ENCODE measurements at regions not wholly inside any gene's neighbourhood (a gene's known extent, or its start where the extent isn't known, plus 50 kb on each side); places are given as distances from the start of the nearest gene placed in this dataset.
A peak's percentile ranks its signal among the peaks of the same experiment; 100 is the strongest.

DNA sequence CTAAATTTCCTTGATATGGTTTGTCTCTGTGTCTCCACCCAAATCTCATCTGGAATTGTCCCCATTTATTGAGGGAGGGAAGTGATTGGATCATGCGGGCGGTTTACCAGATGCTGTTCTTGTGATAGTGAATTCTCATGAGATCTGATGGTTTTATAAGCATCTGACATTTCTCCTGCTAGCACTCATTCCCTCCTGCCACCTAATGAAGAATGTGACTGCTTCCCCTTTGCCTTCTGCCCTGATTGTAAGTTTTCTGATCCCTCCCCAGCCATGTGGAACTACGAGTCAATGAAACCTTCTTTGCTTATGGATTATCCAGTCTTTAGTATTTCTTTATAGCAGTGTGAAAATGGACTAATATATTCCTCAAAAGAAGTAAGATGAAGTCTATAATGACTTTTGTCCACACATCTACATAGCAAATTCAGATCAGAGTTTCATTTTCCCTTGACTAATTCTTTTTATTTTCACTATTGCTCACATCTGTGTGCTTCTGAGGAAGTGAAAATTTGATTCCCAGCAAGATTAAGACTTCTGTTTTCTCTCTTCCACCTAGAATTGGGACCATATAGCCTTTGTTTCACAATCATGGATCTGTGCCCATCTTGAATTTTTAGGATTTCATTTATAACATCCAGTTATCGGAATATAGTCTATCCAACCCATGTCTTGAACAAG is 393.5 kb downstream of the DMAC1 start:
- H3K36me3 ChIP-seq (ENCODE audit: insufficient read depth, low read length): no peaks in the 10 kb centered on the region
- no peak overlapping the region for H3K4me3 ChIP-seq (ENCODE audit: low read length, poor library complexity, severe bottlenecking)
- TF ChIP-seq, protein P1, sequence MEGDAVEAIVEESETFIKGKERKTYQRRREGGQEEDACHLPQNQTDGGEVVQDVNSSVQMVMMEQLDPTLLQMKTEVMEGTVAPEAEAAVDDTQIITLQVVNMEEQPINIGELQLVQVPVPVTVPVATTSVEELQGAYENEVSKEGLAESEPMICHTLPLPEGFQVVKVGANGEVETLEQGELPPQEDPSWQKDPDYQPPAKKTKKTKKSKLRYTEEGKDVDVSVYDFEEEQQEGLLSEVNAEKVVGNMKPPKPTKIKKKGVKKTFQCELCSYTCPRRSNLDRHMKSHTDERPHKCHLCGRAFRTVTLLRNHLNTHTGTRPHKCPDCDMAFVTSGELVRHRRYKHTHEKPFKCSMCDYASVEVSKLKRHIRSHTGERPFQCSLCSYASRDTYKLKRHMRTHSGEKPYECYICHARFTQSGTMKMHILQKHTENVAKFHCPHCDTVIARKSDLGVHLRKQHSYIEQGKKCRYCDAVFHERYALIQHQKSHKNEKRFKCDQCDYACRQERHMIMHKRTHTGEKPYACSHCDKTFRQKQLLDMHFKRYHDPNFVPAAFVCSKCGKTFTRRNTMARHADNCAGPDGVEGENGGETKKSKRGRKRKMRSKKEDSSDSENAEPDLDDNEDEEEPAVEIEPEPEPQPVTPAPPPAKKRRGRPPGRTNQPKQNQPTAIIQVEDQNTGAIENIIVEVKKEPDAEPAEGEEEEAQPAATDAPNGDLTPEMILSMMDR (conservative IDR thresholded peaks at IDR 0.05; ENCODE audit: low read length): no peak
- TF ChIP-seq EZH2phosphoT487 (IDR thresholded peaks at IDR 0.05; ENCODE audit: borderline replicate concordance): no peak
- H3K27me3 ChIP-seq (ENCODE audit: insufficient read depth, low read length, poor library complexity, severe bottlenecking): no peaks in the 10 kb centered on the region
- no peaks in the 10 kb centered on the region for H3K9me3 ChIP-seq (ENCODE audit: insufficient read depth, low read depth, low read length)
- H3K4me2 ChIP-seq (ENCODE audit: low read depth, low read length, poor library complexity, severe bottlenecking): no peak overlapping the region
- H4K20me1 ChIP-seq (ENCODE audit: insufficient read depth, low read length, poor library complexity, severe bottlenecking): no peaks in the 10 kb centered on the region
- H3K79me2 ChIP-seq (ENCODE audit: insufficient read depth, low read length): no peaks in the 10 kb centered on the region
- H3K9ac ChIP-seq (ENCODE audit: low read depth, low read length, poor library complexity, severe bottlenecking): no peak overlapping the region
- no peaks in the 10 kb centered on the region for H3F3A ChIP-seq (ENCODE audit: low read depth)
- peaks cover 7% of the 10 kb centered on the region for H3K4me1 ChIP-seq (ENCODE audit: insufficient read depth, low read length, poor library complexity, severe bottlenecking)
- no peak overlapping the region for H2AFZ ChIP-seq (ENCODE audit: low read length)
- H3K9me2 ChIP-seq (replicated peaks; ENCODE audit: low read depth, low read length): no peaks in the 10 kb centered on the region

DNA sequence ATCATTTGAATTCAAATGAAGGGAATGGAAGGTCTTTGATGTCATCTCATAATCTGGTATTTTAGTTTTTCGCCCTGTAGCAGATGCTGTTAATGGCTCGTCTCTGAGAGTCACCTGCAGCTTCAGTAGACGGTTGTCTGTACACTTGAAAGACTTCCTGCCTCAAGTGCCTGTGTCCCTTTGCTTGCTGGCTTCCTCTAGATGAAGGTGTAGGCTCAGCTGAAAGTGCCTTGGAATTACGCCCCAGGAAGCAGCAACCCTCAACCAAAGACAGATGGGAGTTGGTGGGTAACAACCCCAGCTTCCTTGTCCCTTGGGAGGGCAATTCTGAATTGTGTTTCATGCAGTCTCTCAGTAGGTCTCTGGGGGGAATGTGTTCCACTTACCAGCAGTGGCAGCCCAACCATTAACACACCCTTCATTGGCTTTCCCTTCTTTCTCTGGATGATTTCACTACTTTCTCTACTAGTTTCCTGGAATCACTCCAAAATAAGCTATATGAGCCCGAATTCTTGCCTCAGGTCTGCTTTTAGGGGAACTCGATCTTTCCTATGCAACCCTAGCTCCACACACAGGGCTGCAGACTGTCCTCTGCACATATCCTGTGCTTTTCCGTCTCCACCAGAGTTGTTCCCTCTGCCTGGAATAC is 395.6 kb downstream of the DMAC1 start:
- Histone ChIP-seq H3K4me2 (ENCODE audit: low read depth, low read length, poor library complexity, severe bottlenecking) (no peak overlapping the region), H3K9ac (ENCODE audit: low read depth, low read length, poor library complexity, severe bottlenecking) (no peak overlapping the region), H4K20me1 (ENCODE audit: insufficient read depth, low read length, poor library complexity, severe bottlenecking) (no peaks in the 10 kb centered on the region), H3K4me3 (ENCODE audit: low read length, poor library complexity, severe bottlenecking) (no peak overlapping the region), H3K9me2 (replicated peaks; ENCODE audit: low read depth, low read length) (no peaks in the 10 kb centered on the region), H3K9me3 (ENCODE audit: insufficient read depth, low read depth, low read length) (no peaks in the 10 kb centered on the region), H3K36me3 (ENCODE audit: insufficient read depth, low read length) (no peaks in the 10 kb centered on the region), H3K79me2 (ENCODE audit: insufficient read depth, low read length) (no peaks in the 10 kb centered on the region), H3K27me3 (ENCODE audit: insufficient read depth, low read length, poor library complexity, severe bottlenecking) (no peaks in the 10 kb centered on the region), H3K4me1 (ENCODE audit: insufficient read depth, low read length, poor library complexity, severe bottlenecking) (peaks cover 7% of the 10 kb centered on the region), H3F3A (ENCODE audit: low read depth) (no peaks in the 10 kb centered on the region), H2AFZ (ENCODE audit: low read length) (peak overlapping the region; percentile 62; the same call in 1 of the 2 replicates)
- TF ChIP-seq, protein P1 (conservative IDR thresholded peaks at IDR 0.05; ENCODE audit: low read length): no peak
- TF ChIP-seq EZH2phosphoT487 (IDR thresholded peaks at IDR 0.05; ENCODE audit: borderline replicate concordance): no peak

DNA sequence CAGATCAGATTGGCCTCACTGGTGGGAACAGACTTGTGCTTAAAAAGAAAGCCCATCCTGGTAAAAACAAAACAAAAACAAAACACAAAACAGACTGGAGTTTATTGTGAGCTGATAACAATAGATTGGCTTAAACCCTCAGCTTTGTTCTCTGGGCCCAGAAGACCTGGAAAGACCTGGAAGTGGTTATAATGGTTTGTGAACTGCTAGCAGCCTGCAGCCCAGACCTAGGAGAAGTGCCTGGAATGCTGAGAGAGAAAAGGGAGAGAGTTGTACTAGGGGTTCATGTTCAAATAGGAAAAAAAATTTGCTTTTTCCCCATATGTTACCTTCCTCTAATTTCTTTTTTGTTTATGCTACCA is 396.6 kb downstream of the DMAC1 start:
- no peaks in the 10 kb centered on the region for H3K27me3 ChIP-seq (ENCODE audit: insufficient read depth, low read length, poor library complexity, severe bottlenecking)
- no peaks in the 10 kb centered on the region for H3K9me3 ChIP-seq (ENCODE audit: insufficient read depth, low read depth, low read length)
- H3K9ac ChIP-seq (ENCODE audit: low read depth, low read length, poor library complexity, severe bottlenecking): no peak overlapping the region
- H3K79me2 ChIP-seq (ENCODE audit: insufficient read depth, low read length): no peaks in the 10 kb centered on the region
- H3K36me3 ChIP-seq (ENCODE audit: insufficient read depth, low read length): no peaks in the 10 kb centered on the region
- H3K4me2 ChIP-seq (ENCODE audit: low read depth, low read length, poor library complexity, severe bottlenecking): no peak overlapping the region
- H3F3A ChIP-seq (ENCODE audit: low read depth): no peaks in the 10 kb centered on the region
- peaks cover 7% of the 10 kb centered on the region for H3K4me1 ChIP-seq (ENCODE audit: insufficient read depth, low read length, poor library complexity, severe bottlenecking)
- H2AFZ ChIP-seq (ENCODE audit: low read length): peak overlapping the region; percentile 43; the same call in 1 of the 2 replicates
- TF ChIP-seq, protein P1 (conservative IDR thresholded peaks at IDR 0.05; ENCODE audit: low read length): no peak
- no peak for TF ChIP-seq EZH2phosphoT487 (IDR thresholded peaks at IDR 0.05; ENCODE audit: borderline replicate concordance)
- H3K9me2 ChIP-seq (replicated peaks; ENCODE audit: low read depth, low read length): no peaks in the 10 kb centered on the region
- H3K4me3 ChIP-seq (ENCODE audit: low read length, poor library complexity, severe bottlenecking): no peak overlapping the region
- H4K20me1 ChIP-seq (ENCODE audit: insufficient read depth, low read length, poor library complexity, severe bottlenecking): no peaks in the 10 kb centered on the region

All from Loucy (cell line).